HCT116 (cell line): ENCODE measurements at regions not wholly inside any gene's neighbourhood (a gene's known extent, or its start where the extent isn't known, plus 50 kb on each side); places are given as distances from the start of the nearest gene placed in this dataset.

ENCODE experiments used
- ATAC-seq: fragments of 200-7000 bp; cut with Tn5 transposase; 2 replicates; pipeline ENCODE4 v1.9.1; 2020; ENCODE audit warnings: mild to moderate bottlenecking, moderate library complexity
- BruUV-seq: library from RNA; stranded (reverse); fragments of 400-500 nt; replicated peaks from 2 replicates; lab custom pipeline; 2021; lab: Mats Ljungman, UMichigan
- CTCF ChIA-PET: fragments of 300-600 bp; sonication (Branson Sonifier 250); formaldehyde crosslinking; loops from one replicate; lab custom pipeline; 2021; ENCODE audit warnings: antibody characterized with exemption; lab: Charles Lee
- POLR2A ChIA-PET: fragments of 300-600, 350-600 bp; sonication (Branson Sonifier 250); formaldehyde crosslinking; loops from one replicate; lab custom pipeline; 2021; ENCODE audit warnings: antibody characterized with exemption; lab: Charles Lee
- RAD21 ChIA-PET, 2 experiments: fragments of 300-600 bp; sonication (Branson Sonifier 250); formaldehyde crosslinking; loops; one replicate each; lab custom pipeline; 2023; ENCODE audit warnings: low total read pairs in 2 of 2; ENCODE audit not compliant: uncharacterized antibody in 2 of 2, unreplicated experiment in 2 of 2, low non-redundant PET in 1 of 2; lab: Charles Lee
- DNase-seq: peaks from one replicate; pipeline ENCODE4 v3.0.0-alpha.2; 2010; ENCODE audit warnings: low read depth, low spot score
- H2AFZ ChIP-seq: fragments of 200-600 bp; shearing (Covaris generic), sonication (generic); 2 replicates; pipeline ENCODE4 v1.6.1; 2017; ENCODE audit warnings: low read depth, mixed run types, mixed read lengths, antibody characterized with exemption, low read length; ENCODE audit not compliant: poor library complexity, severe bottlenecking
- H3K27ac ChIP-seq: 2 replicates; pipeline ENCODE4 v1.5.1; 2012; ENCODE audit warnings: low read depth, low read length
- H3K27me3 ChIP-seq: fragments of 200-600 bp; sonication (generic); 2 replicates; pipeline ENCODE4 v1.6.1; 2016; ENCODE audit warnings: mixed run types, low read length, mixed read lengths; ENCODE audit not compliant: insufficient read depth
- H3K36me3 ChIP-seq, 2 experiments: fragments of 200-500 bp in 1 of 2; fragments of 200-600 bp in 1 of 2; sonication (Bioruptor generic) in 1 of 2; sonication (generic) in 1 of 2; 2 replicates each; pipeline versions ENCODE4 v1.5.1 to v1.6.1; 2014 to 2016; ENCODE audit warnings: low read length in 2 of 2, inconsistent platforms in 1 of 2, mixed read lengths in 1 of 2, mixed run types in 1 of 2; ENCODE audit not compliant: insufficient read depth in 2 of 2, control insufficient read depth in 1 of 2
- H3K4me1 ChIP-seq, 2 experiments: fragments of 200-600 bp in 1 of 2; sonication (generic) in 1 of 2; 2 replicates each; pipeline versions ENCODE4 v1.5.1 to v1.6.1; 2012 to 2017; ENCODE audit warnings: low read length in 2 of 2, inconsistent platforms in 1 of 2, mild to moderate bottlenecking in 1 of 2, mixed read lengths in 1 of 2, mixed run types in 1 of 2, moderate library complexity in 1 of 2; ENCODE audit not compliant: insufficient read depth in 2 of 2, control insufficient read depth in 1 of 2
- H3K4me2 ChIP-seq: fragments of 200-600 bp; sonication (generic); 2 replicates; pipeline ENCODE4 v1.6.1; 2017; ENCODE audit warnings: mixed run types, low read length, mixed read lengths
- H3K4me3 ChIP-seq, 2 experiments: fragments of 200-600 bp in 1 of 2; sonication (generic) in 1 of 2; replicated peaks in 1 of 2; 2 replicates each; pipeline ENCODE4 v1.5.1; 2011 to 2016; ENCODE audit warnings: low read length in 2 of 2, control low read depth in 1 of 2, low read depth in 1 of 2, mild to moderate bottlenecking in 1 of 2, mixed read lengths in 1 of 2, mixed run types in 1 of 2
- H3K79me2 ChIP-seq: fragments of 200-600 bp; sonication (generic); 2 replicates; pipeline ENCODE4 v1.6.1; 2017; ENCODE audit warnings: mild to moderate bottlenecking, mixed run types, low read length, moderate library complexity, mixed read lengths; ENCODE audit not compliant: insufficient read depth
- H3K9ac ChIP-seq: fragments of 200-600 bp; sonication (generic); 2 replicates; pipeline ENCODE4 v1.6.1; 2016; ENCODE audit warnings: low read length, mixed read lengths
- H3K9me2 ChIP-seq: fragments of 200-600 bp; sonication (generic), shearing (Covaris generic); 2 replicates; pipeline ENCODE4 v1.6.1; 2017; ENCODE audit warnings: mixed run types, mild to moderate bottlenecking, moderate library complexity; ENCODE audit not compliant: insufficient read depth
- H3K9me3 ChIP-seq, 2 experiments: fragments of 200-500 bp in 1 of 2; fragments of 200-600 bp in 1 of 2; sonication (Bioruptor generic) in 1 of 2; sonication (generic) in 1 of 2; 2 replicates each; pipeline ENCODE4 v1.6.1; 2014 to 2017; ENCODE audit warnings: low read length in 2 of 2, mixed read lengths in 2 of 2, inconsistent platforms in 1 of 2, low read depth in 1 of 2, mild to moderate bottlenecking in 1 of 2, mixed run types in 1 of 2, moderate library complexity in 1 of 2; ENCODE audit not compliant: control insufficient read depth in 1 of 2, insufficient read depth in 1 of 2
- H4K20me1 ChIP-seq: fragments of 200-600 bp; sonication (generic), shearing (Covaris generic); 2 replicates; pipeline ENCODE4 v1.6.1; 2017; ENCODE audit warnings: mixed run types, mild to moderate bottlenecking, moderate library complexity; ENCODE audit not compliant: insufficient read depth
- CBX3 ChIP-seq: IDR thresholded peaks from 2 replicates; pipeline ENCODE4 v1.6.1; 2012; ENCODE audit warnings: low read depth
- EGR1 ChIP-seq: IDR thresholded peaks from 2 replicates; pipeline ENCODE4 v1.6.1; 2012; ENCODE audit warnings: low read depth
- FOSL1 ChIP-seq: IDR thresholded peaks from 2 replicates; pipeline ENCODE4 v1.6.1; 2012; ENCODE audit warnings: low read depth
- JUND ChIP-seq: IDR thresholded peaks from 2 replicates; pipeline ENCODE4 v1.6.1; 2012
- POLR2AphosphoS5 ChIP-seq: IDR thresholded peaks from 2 replicates; pipeline ENCODE4 v1.6.1; 2011; ENCODE audit warnings: mild to moderate bottlenecking, low read depth, low read length, moderate library complexity
- SRF ChIP-seq: IDR thresholded peaks from 2 replicates; pipeline ENCODE4 v1.6.1; 2012; ENCODE audit warnings: low read depth
- YY1 ChIP-seq: IDR thresholded peaks from 2 replicates; pipeline ENCODE4 v1.6.1; 2011; ENCODE audit warnings: low read length, low read depth, moderate library complexity, mild to moderate bottlenecking; ENCODE audit not compliant: insufficient replicate concordance; ENCODE audit errors: extremely low read depth
- ZNF274 ChIP-seq: fragments of 200-500 bp; sonication (Bioruptor generic); IDR thresholded peaks from 2 replicates; pipeline ENCODE4 v1.6.1; 2014; ENCODE audit warnings: mild to moderate bottlenecking, low read depth, low read length, inconsistent platforms
- intact Hi-C: fragments of 100-400 bp; cut with micrococcal nuclease; formaldehyde crosslinking; loops from 2 replicates; pipeline ENCODE4 v1.10.0; 2022
- TF ChIP-seq, protein P1 (sequence below): IDR thresholded peaks from 2 replicates; pipeline ENCODE4 v1.6.1; 2011; ENCODE audit warnings: mild to moderate bottlenecking, low read length, moderate library complexity; ENCODE audit not compliant: insufficient replicate concordance; ENCODE audit errors: extremely low read depth
- TF ChIP-seq, protein P2 (sequence below): IDR thresholded peaks from 2 replicates; pipeline ENCODE4 v1.6.1; 2012
- TF ChIP-seq, protein P3 (sequence below), 3 experiments: fragments of 200-600 bp in 1 of 3; sonication (generic) in 1 of 3; IDR thresholded peaks in 2 of 3; conservative IDR thresholded peaks in 1 of 3; 2 replicates each; pipeline ENCODE4 v1.5.1; 2012 to 2017; ENCODE audit warnings: low read depth in 2 of 3, low read length in 2 of 3, antibody characterized with exemption in 1 of 3, borderline replicate concordance in 1 of 3, control low read depth in 1 of 3, mild to moderate bottlenecking in 1 of 3, mixed read lengths in 1 of 3, mixed run types in 1 of 3, moderate library complexity in 1 of 3; ENCODE audit not compliant: insufficient read depth in 1 of 3

DNA sequence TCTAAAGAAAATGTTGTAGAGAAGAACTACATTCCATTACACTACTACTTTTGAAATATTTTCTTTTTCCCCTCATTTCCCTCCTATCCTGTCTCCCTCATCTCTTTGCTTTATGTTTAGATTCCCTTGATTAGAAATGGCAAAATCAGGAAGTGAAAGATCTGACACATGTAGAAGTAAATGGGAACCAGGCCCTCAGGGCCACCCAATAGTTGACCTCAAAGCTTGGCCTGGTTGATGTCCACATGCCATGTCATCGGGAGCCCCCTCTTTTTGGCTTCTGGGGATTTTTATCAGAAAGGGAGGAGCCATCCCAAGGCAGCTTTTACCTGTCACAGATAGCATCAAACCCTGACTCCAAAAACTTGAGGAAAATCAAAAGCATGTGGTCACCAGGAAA lies 168.3 kb upstream of the ECI2 start:
- TF ChIP-seq, protein P1, sequence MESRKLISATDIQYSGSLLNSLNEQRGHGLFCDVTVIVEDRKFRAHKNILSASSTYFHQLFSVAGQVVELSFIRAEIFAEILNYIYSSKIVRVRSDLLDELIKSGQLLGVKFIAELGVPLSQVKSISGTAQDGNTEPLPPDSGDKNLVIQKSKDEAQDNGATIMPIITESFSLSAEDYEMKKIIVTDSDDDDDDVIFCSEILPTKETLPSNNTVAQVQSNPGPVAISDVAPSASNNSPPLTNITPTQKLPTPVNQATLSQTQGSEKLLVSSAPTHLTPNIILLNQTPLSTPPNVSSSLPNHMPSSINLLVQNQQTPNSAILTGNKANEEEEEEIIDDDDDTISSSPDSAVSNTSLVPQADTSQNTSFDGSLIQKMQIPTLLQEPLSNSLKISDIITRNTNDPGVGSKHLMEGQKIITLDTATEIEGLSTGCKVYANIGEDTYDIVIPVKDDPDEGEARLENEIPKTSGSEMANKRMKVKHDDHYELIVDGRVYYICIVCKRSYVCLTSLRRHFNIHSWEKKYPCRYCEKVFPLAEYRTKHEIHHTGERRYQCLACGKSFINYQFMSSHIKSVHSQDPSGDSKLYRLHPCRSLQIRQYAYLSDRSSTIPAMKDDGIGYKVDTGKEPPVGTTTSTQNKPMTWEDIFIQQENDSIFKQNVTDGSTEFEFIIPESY = no peak
- no peak for TF ChIP-seq FOSL1
- no peak for TF ChIP-seq YY1
- TF ChIP-seq, protein P2, sequence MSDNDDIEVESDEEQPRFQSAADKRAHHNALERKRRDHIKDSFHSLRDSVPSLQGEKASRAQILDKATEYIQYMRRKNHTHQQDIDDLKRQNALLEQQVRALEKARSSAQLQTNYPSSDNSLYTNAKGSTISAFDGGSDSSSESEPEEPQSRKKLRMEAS = no peak
- no peak for TF ChIP-seq POLR2AphosphoS5
- TF ChIP-seq, protein P3, sequence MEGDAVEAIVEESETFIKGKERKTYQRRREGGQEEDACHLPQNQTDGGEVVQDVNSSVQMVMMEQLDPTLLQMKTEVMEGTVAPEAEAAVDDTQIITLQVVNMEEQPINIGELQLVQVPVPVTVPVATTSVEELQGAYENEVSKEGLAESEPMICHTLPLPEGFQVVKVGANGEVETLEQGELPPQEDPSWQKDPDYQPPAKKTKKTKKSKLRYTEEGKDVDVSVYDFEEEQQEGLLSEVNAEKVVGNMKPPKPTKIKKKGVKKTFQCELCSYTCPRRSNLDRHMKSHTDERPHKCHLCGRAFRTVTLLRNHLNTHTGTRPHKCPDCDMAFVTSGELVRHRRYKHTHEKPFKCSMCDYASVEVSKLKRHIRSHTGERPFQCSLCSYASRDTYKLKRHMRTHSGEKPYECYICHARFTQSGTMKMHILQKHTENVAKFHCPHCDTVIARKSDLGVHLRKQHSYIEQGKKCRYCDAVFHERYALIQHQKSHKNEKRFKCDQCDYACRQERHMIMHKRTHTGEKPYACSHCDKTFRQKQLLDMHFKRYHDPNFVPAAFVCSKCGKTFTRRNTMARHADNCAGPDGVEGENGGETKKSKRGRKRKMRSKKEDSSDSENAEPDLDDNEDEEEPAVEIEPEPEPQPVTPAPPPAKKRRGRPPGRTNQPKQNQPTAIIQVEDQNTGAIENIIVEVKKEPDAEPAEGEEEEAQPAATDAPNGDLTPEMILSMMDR (IDR thresholded peaks at IDR 0.05 in 2 of 3, conservative IDR thresholded peaks at IDR 0.05 in 1 of 3; ENCODE audit: borderline replicate concordance in 1 of 3, insufficient read depth in 1 of 3, low read depth in 2 of 3, low read length in 2 of 3) = no peak
- TF ChIP-seq JUND = no peak
- no peak for TF ChIP-seq CBX3
- no peak for TF ChIP-seq ZNF274
- TF ChIP-seq EGR1 = no peak
- TF ChIP-seq SRF = no peak
- no peaks in the 10 kb centered on the region for H3K79me2 ChIP-seq
- ChIA-PET RAD21 (no interaction called here), CTCF (no interaction called here), POLR2A (no interaction called here)
- H3K36me3 ChIP-seq = no peaks in the 10 kb centered on the region
- no peak overlapping the region for H2AFZ ChIP-seq
- no peaks in the 10 kb centered on the region for H3K27me3 ChIP-seq
- ATAC-seq (no peak), DNase-seq (no peak)
- H3K4me2 ChIP-seq = no peak overlapping the region
- H3K9ac ChIP-seq = no peak overlapping the region
- intact Hi-C loops = no loop called here
- BruUV-seq = no TSS peak
- no peaks in the 10 kb centered on the region for H3K9me2 ChIP-seq
- H4K20me1 ChIP-seq = no peaks in the 10 kb centered on the region
- no peaks in the 10 kb centered on the region for H3K9me3 ChIP-seq
- peaks cover 0 to 7% of the 10 kb centered on the region in 2 experiments; a peak in 2 of 4 replicates for H3K4me1 ChIP-seq
- H3K4me3 ChIP-seq = no peak overlapping the region
- H3K27ac ChIP-seq = no peak overlapping the region
